ENCODE measurements at regions not wholly inside any gene's neighbourhood (a gene's known extent, or its start where the extent isn't known, plus 50 kb on each side); places are given as distances from the start of the nearest gene placed in this dataset.
A peak's percentile ranks its signal among the peaks of the same experiment; 100 is the strongest.
"Not testable (repeated sequence)": the region's sequence is repeated elsewhere in the genome, so short reads cannot be mapped to it uniquely, and the experiment has no call there.

GRCh38 chr3:178095522-178095921, 440.7 kb upstream of the KCNMB2 start:
- no peak for DNase-seq

DNA sequence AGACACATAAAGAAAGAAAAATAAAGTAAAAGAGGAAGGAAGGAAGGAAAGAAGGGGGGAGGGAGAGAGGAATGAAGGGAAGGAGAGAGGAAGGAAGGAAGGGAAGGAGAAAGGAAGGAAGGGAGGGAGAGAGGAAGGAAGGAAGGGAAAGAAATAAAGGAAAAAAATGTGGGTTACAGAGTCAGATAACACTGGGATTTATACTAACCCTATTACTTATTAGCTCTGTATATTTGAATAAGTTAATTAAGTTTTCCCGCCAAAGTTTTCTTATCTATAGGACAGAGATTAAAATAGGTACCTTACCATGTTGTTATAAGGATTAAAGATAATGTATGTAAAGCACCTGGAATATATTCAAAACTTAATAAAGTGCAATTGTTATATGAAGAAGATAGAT, 439.3 kb upstream of the KCNMB2 start:
- DNase-seq: no peak

- no peak for DNase-seq
Observed at GRCh38 chr3:178097576-178097975, 438.7 kb upstream of the KCNMB2 start.

DNA sequence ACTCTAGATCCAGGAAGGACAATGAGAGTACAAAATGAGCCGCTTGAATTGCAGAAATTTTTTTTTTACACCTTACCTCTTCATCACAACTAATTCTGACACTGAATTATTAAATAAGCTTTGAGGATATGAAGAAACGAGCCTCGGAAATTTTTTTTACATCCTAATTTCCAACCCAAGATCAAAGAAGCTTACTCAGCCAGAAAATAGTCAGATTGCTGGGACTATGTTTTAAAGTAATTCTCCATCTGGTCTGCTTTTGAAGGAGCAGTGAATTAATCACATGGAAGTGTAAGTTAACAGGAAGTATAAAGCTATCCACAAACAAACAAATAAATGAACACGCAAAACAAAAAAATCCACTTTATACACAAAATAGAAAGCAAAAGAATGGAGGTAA, 437.0 kb upstream of the KCNMB2 start:
- no peak for DNase-seq

GRCh38 chr3:178099862-178100261, 436.4 kb upstream of the KCNMB2 start:
- no peak for DNase-seq

GRCh38 chr3:178100908-178101307, 435.3 kb upstream of the KCNMB2 start:
- DNase-seq: no peak

DNA sequence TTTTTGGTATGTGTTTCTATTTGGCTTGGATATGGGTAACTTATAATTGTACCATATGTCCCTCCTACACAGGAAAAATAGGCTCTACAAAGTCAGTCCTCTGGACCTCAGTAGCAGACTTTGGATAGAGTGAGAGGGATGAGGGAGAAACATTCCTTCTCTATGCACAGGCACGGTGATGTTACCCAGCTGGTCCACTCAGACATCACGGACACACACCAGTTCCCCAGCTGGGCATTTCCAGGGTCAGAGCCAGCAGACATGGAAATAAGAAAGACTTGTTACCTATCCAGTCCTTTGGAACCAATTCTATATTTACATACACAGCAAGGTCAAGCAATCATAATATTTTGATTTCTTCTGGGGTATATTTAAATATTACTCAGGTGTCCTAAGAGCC, 433.1 kb upstream of the KCNMB2 start:
- DNase-seq: no peak

DNA sequence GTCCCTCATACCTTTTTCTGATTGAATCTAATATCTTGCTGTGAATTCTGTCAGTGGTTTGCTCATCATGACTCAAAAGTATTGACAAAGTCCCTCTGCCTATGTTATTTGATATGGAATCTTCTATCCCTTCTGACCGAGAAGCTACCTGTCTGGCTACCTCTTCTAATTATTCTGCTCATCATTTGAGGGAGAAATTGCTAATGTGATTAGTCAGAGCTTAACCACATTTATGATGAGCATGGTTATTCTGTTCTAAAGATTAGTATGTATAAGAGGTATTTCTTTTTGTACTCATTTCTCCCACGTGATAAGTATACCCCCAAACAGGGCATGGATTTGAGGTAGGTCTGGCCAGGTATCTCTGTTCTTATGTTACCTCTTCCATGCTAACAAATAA, 428.4 kb upstream of the KCNMB2 start:
- DNase-seq: no peak

GRCh38 chr3:178109691-178110090, 426.5 kb upstream of the KCNMB2 start:
- DNase-seq: no peak

DNA sequence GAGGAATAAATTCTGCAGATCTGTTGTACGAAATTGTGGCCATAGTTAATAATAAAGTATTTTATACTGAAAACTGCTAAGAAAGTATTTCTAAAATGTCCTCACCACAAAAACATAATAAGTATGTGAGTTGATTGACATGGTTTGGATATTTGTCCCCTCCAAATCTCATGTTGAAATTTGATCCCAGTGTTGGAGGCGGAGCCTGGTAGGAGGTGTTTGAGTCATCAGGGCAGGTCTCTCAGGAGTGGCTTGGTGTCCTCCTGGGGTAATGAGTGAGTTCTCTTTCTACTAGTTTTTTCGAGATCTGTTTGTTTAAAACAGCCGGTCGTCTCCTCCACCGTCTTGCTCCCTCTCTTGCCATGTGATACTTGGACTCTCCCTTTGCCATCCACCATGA, 424.1 kb upstream of the KCNMB2 start:
- peak; percentile 15 for DNase-seq

- DNase-seq: not testable (repeated sequence)
Observed at GRCh38 chr3:178112552-178112951, 423.7 kb upstream of the KCNMB2 start.

DNA sequence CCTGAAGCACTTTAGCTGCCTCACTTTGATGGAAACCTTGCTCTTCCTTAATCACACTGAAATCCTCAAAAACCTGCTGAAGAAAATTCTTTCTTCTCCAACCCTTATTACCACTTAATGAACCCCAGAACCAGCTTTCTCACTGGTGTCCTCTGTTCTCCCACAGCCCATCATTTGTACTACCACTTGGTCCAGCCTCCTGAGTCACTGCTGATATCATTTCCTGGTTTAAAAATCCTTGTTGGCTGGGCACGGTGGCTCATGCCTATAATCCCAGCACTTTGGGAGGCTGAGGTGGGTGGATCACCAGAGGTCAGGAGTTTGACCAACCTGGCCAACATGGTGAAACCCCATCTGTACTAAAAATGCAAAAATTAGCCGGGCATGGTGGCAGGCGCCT, 418.6 kb upstream of the KCNMB2 start:
- DNase-seq: no peak

- not testable (repeated sequence) for DNase-seq
Observed at GRCh38 chr3:178119608-178120295, 416.5 kb upstream of the KCNMB2 start.

GRCh38 chr3:178120367-178120766, 415.9 kb upstream of the KCNMB2 start:
- no peak for DNase-seq

DNA sequence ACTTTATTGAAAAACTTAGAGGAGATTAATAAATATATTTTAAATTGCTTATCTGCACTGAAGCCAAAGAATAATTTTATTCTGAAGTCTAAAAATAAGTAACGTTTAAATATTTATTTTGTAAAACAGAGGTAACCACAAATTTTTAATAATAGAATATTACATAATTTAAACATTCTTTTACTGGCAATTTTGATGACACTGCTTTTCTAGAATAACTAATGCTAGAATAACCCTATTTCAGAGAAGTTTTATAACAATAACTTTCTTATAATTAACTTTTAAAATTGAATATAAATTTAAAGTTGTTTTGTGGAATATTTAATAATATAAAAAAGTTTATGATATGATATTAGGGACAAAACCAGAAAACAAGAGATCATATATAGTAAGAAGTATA, 409.6 kb upstream of the KCNMB2 start:
- DNase-seq: no peak

DNA sequence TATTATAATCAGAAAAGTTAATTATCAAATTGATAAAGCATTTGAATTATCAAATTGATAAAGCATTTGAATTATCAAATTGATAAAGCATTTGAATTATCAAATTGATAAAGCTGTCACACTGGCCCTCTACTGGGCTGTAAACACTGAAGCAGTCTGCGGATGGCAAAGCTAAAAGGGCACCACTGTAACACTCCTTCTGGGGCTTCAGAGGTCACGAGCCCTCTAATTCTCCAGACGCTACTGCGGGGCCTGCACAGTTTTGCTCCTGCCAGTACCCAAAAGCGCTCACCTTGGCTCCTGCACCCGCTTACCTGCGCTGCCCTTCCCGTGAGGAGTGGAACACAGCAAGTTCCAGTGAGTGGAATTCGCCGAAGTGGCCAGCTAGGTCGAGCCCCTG, 409.0 kb upstream of the KCNMB2 start:
- DNase-seq: no peak

- no peak for DNase-seq
Observed at GRCh38 chr3:178129109-178129508, 407.1 kb upstream of the KCNMB2 start.

DNA sequence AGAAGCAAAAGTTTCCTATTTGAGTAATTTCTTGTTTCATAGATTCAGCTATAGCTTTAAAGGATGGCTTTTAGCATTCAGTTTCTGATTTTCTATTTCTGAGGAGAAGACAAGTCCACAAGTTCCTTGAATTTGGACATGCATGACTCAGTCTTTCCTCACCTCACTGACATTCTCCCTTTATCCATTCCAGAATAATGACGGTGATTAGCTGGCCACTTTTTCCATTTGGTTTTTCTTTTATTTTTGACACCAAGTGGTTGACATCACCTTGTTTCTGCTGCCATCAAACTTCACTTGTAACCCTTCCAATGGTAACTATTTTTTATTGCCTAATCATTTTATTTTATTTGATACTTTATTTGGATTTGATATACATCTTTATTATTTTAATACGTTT, 404.4 kb upstream of the KCNMB2 start:
- no peak for DNase-seq

DNA sequence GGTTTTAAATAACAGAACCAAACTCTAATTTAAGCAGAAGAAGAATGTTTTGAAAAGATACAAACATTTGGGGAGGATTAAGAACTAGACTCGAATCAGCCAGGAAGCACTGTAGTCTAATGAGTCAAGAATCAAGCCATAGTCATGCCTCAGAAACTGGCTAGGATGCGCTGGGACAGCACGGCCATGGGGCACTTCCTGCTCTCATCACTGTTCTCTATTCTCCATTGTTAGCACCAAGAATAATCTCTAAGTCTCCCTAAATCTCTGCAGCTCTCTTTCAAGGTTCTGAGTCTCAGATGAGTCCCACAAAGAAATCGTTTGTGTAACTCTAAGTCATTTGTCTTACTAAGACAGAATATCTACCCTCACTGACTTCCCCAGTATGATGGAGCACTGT, 399.0 kb upstream of the KCNMB2 start:
- DNase-seq: no peak

- DNase-seq: no peak
Observed at GRCh38 chr3:178137831-178138230, 398.4 kb upstream of the KCNMB2 start.

DNA sequence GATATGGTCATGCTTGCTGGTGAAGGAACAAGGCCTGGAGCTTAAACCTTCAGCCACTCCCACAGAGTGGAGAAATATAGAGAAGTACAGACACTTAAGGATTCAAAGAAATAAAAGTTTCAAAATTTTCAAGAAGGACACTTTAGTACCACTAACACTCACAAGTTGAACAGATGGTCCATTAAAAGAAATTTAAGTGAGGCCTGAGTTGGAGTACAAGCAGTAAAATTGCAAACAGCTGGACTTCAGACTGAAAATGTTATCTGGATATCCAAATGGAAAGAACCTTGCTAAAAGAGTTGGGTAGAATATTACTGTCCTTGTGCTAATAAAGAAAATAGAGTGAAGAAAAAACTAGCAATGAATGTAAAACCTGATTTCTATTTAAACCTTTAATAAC, 397.1 kb upstream of the KCNMB2 start:
- no peak for DNase-seq

- no peak for DNase-seq
Observed at GRCh38 chr3:178140531-178141304, 395.5 kb upstream of the KCNMB2 start.

DNA sequence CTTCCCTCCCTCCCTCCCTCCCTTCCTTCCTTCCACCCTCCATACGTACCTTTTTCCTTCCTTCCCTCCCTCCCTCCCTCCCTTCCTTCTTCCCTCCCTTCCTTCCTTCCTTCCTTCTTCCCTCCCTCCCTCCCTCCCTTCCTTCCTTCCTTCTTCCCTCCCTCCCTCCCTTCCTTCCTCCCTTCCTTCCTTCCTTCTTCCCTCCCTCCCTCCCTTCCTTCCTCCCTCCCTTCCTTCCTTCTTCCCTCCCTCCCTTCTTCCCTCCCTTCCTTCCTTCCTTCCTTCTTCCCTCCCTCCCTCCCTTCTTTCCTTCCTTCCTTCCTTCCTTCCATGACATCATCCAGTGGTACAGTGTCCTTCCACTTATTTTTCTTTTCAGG, 394.9 kb upstream of the KCNMB2 start:
- DNase-seq: not testable (repeated sequence)

GRCh38 chr3:178146406-178146831, 389.8 kb upstream of the KCNMB2 start:
- DNase-seq: no peak

DNA sequence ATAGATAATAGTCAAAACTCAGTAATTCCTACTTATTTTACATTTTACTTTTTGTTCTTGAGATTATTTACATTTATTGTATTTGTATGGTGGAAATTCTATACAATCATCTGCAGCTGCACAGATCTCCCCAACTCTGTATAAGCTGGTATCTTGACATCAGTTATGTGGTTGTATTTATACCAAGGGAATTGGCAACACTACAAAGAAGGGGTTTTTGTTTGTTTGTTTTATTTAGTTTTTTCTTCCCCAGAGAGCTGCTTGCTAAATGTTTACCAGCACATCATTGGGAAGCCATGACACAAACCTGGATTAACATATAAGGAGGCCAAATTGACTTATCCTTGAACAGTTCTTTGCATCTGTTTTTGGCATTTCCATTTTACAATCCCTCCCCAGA, 389.2 kb upstream of the KCNMB2 start:
- DNase-seq: no peak

Data from hematopoietic multipotent progenitor cell treated with erythropoietin and hydrocortisone succinate and interleukin-3 and kit ligand, for 4 days (in vitro differentiated cells).